OCI-LY3 (cell line): ENCODE measurements at regions not wholly inside any gene's neighbourhood (a gene's known extent, or its start where the extent isn't known, plus 50 kb on each side); places are given as distances from the start of the nearest gene placed in this dataset.
"Not testable (repeated sequence)": the region's sequence is repeated elsewhere in the genome, so short reads cannot be mapped to it uniquely, and the experiment has no call there.

ENCODE experiments used
- EZH2phosphoT487 ChIP-seq: fragments of 200-600 bp; shearing (Covaris generic); IDR thresholded peaks from 2 replicates; pipeline ENCODE4 v1.6.1; 2018; ENCODE audit warnings: antibody characterized with exemption, mixed run types, low read depth
- TF ChIP-seq, protein P1 (sequence below): fragments of 200-600, 300-600 bp; sonication (generic); IDR thresholded peaks from 2 replicates; pipeline ENCODE4 v1.5.1; 2014; ENCODE audit warnings: antibody characterized with exemption, low read length, low read depth

DNA sequence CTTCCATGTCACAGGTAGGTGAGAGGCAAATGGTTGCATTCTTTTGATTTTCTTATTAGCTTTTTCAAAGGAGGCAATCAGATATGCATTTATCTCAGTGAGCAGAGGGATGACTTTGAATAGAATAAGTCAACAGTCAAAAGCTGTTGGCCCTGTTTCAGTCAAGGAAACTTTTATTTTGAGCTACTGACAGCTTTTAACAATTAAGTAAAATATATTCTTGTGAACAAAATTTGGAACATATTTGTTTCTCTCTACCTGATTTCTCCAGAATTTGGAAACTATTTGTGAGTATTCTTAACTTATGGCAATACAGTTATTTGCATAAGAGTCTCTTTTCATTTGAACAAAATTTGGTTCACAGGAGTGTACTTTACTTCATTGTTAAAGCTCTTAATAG lies 196.3 kb downstream of the GJA1 start:
- TF ChIP-seq, protein P1, sequence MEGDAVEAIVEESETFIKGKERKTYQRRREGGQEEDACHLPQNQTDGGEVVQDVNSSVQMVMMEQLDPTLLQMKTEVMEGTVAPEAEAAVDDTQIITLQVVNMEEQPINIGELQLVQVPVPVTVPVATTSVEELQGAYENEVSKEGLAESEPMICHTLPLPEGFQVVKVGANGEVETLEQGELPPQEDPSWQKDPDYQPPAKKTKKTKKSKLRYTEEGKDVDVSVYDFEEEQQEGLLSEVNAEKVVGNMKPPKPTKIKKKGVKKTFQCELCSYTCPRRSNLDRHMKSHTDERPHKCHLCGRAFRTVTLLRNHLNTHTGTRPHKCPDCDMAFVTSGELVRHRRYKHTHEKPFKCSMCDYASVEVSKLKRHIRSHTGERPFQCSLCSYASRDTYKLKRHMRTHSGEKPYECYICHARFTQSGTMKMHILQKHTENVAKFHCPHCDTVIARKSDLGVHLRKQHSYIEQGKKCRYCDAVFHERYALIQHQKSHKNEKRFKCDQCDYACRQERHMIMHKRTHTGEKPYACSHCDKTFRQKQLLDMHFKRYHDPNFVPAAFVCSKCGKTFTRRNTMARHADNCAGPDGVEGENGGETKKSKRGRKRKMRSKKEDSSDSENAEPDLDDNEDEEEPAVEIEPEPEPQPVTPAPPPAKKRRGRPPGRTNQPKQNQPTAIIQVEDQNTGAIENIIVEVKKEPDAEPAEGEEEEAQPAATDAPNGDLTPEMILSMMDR, result not testable (repeated sequence)
- not testable (repeated sequence) for TF ChIP-seq EZH2phosphoT487
